IMR-90 (cell line): ENCODE measurements at regions not wholly inside any gene's neighbourhood (a gene's known extent, or its start where the extent isn't known, plus 50 kb on each side); places are given as distances from the start of the nearest gene placed in this dataset.
A peak's percentile ranks its signal among the peaks of the same experiment; 100 is the strongest.

Experiments
- ATAC-seq: fragments of 200-7000 bp; cut with Tn5 transposase; 2 replicates; pipeline ENCODE4 v1.9.1; 2020; ENCODE audit warnings: low read depth, mild to moderate bottlenecking, moderate library complexity
- BruUV-seq: library from RNA; stranded (reverse); fragments of 400-500 nt; replicated peaks from 2 replicates; lab custom pipeline; 2021; lab: Mats Ljungman, UMichigan
- CTCF ChIA-PET: fragments of 300-600 bp; formaldehyde crosslinking; extraction: SDS; loops from one replicate; lab custom pipeline; 2021; ENCODE audit warnings: antibody characterized with exemption; lab: Yijun Ruan, JAX
- POLR2A ChIA-PET: fragments of 300-600 bp; sonication (Branson Sonifier 250); formaldehyde crosslinking; loops from one replicate; lab custom pipeline; 2022; ENCODE audit warnings: antibody characterized with exemption; ENCODE audit not compliant: unreplicated experiment; lab: Charles Lee
- DNase-seq: peaks from one replicate; pipeline ENCODE4 v3.0.0; 2013
- H2AFZ ChIP-seq: replicated peaks from 2 replicates; pipeline ENCODE3; 2013; ENCODE audit warnings: low read length, mild to moderate bottlenecking; ENCODE audit not compliant: poor library complexity
- H2AK5ac ChIP-seq: 2 replicates; pipeline ENCODE4 v1.6.1; 2013; ENCODE audit warnings: low read depth, low read length, inconsistent platforms
- H2AK9ac ChIP-seq: replicated peaks from 2 replicates; pipeline ENCODE3; 2013; ENCODE audit warnings: mild to moderate bottlenecking, low read depth, low read length, moderate library complexity; ENCODE audit not compliant: poor library complexity
- H2BK120ac ChIP-seq: 2 replicates; pipeline ENCODE4 v1.6.1; 2013; ENCODE audit warnings: low read depth, low read length, inconsistent platforms
- H2BK15ac ChIP-seq: 3 replicates; pipeline ENCODE4 v1.6.1; 2013; ENCODE audit warnings: low read depth, low read length, inconsistent platforms
- H2BK20ac ChIP-seq: 2 replicates; pipeline ENCODE4 v1.6.1; 2013; ENCODE audit warnings: low read depth, mild to moderate bottlenecking, inconsistent platforms, low read length, moderate library complexity
- H2BK5ac ChIP-seq: 2 replicates; pipeline ENCODE4 v1.6.1; 2013; ENCODE audit warnings: mild to moderate bottlenecking, low read depth, low read length, inconsistent platforms; ENCODE audit not compliant: poor library complexity, severe bottlenecking
- H3K14ac ChIP-seq: replicated peaks from 2 replicates; pipeline ENCODE4 v1.6.1; 2013; ENCODE audit warnings: low read depth, low read length, inconsistent platforms
- H3K18ac ChIP-seq: 2 replicates; pipeline ENCODE4 v1.6.1; 2013; ENCODE audit warnings: low read depth, low read length, control low read depth
- H3K23ac ChIP-seq: 2 replicates; pipeline ENCODE4 v1.6.1; 2013; ENCODE audit warnings: low read depth, low read length, inconsistent platforms
- H3K27ac ChIP-seq: 2 replicates; pipeline ENCODE4 v1.5.1; 2013; ENCODE audit warnings: mild to moderate bottlenecking, control low read depth, low read length; ENCODE audit not compliant: insufficient read depth
- H3K27me3 ChIP-seq: 2 replicates; pipeline ENCODE4 v1.6.1; 2013; ENCODE audit warnings: low read length; ENCODE audit not compliant: control insufficient read depth, insufficient read depth
- H3K36me3 ChIP-seq: 2 replicates; pipeline ENCODE4 v1.6.1; 2013; ENCODE audit warnings: low read length, mixed read lengths; ENCODE audit not compliant: control insufficient read depth, insufficient read depth
- H3K4ac ChIP-seq: 2 replicates; pipeline ENCODE4 v1.6.1; 2013; ENCODE audit warnings: low read depth, low read length, inconsistent platforms
- H3K4me1 ChIP-seq: 2 replicates; pipeline ENCODE4 v1.6.1; 2013; ENCODE audit warnings: low read length, mixed read lengths; ENCODE audit not compliant: control insufficient read depth, insufficient read depth
- H3K4me2 ChIP-seq: 2 replicates; pipeline ENCODE4 v1.6.1; 2013; ENCODE audit warnings: low read depth, mild to moderate bottlenecking, control low read depth, low read length, moderate library complexity
- H3K4me3 ChIP-seq: 2 replicates; pipeline ENCODE4 v1.5.1; 2013; ENCODE audit warnings: low read depth, mild to moderate bottlenecking, control low read depth, low read length, moderate library complexity; ENCODE audit not compliant: insufficient read depth
- H3K56ac ChIP-seq: 2 replicates; pipeline ENCODE4 v1.6.1; 2013; ENCODE audit warnings: low read length, inconsistent platforms; ENCODE audit not compliant: insufficient read depth; ENCODE audit errors: extremely low read depth
- H3K79me1 ChIP-seq, 2 experiments: 2 replicates each; pipeline ENCODE4 v1.6.1; 2013; ENCODE audit warnings: low read length in 2 of 2, inconsistent platforms in 1 of 2, low read depth in 1 of 2
- H3K9ac ChIP-seq: 2 replicates; pipeline ENCODE4 v1.6.1; 2013; ENCODE audit warnings: low read depth, low read length, control low read depth
- H3K9me1 ChIP-seq: 2 replicates; pipeline ENCODE4 v1.6.1; 2013; ENCODE audit warnings: low read length, inconsistent platforms; ENCODE audit not compliant: insufficient read depth
- H3K9me3 ChIP-seq: 2 replicates; pipeline ENCODE4 v1.6.1; 2013; ENCODE audit warnings: low read length; ENCODE audit not compliant: control insufficient read depth, insufficient read depth
- H4K20me1 ChIP-seq: 2 replicates; pipeline ENCODE4 v1.6.1; 2013; ENCODE audit warnings: low read length, inconsistent platforms; ENCODE audit not compliant: insufficient read depth
- H4K5ac ChIP-seq: 2 replicates; pipeline ENCODE4 v1.6.1; 2013; ENCODE audit warnings: mild to moderate bottlenecking, low read depth, low read length, control low read depth
- H4K8ac ChIP-seq, 2 experiments: 2 replicates each; pipeline ENCODE4 v1.6.1; 2013; ENCODE audit warnings: low read depth in 2 of 2, low read length in 2 of 2, control low read depth in 1 of 2, inconsistent platforms in 1 of 2
- H4K91ac ChIP-seq: 2 replicates; pipeline ENCODE4 v1.6.1; 2013; ENCODE audit warnings: low read depth, low read length, inconsistent platforms; ENCODE audit not compliant: insufficient read depth
- MAFK ChIP-seq: IDR thresholded peaks from 2 replicates; pipeline ENCODE4 v1.6.1; 2012; ENCODE audit warnings: low read depth, low read length, improper control_type of control experiment
- SMC3 ChIP-seq: fragments of 150-350 bp; IDR thresholded peaks from 2 replicates; pipeline ENCODE4 v1.6.1; 2016; ENCODE audit warnings: low read depth, mild to moderate bottlenecking, antibody characterized with exemption, low read length, moderate library complexity
- WGBS, 2 experiments: methylation state at CpG; one replicate each; pipeline versions ENCODE4 v1.1.5 to v1.1.7; 2013; ENCODE audit warnings: missing lambda C conversion rate in 2 of 2; ENCODE audit not compliant: insufficient read length in 1 of 2; ENCODE audit errors: extremely low coverage in 2 of 2; 5-methylcytosine and 5-hydroxymethylcytosine counted together
- dilution Hi-C: fragments of 300-500 bp; cut with HindIII; formaldehyde crosslinking; loops from one replicate; pipeline ENCODE4 v1.14.3; 2018; ENCODE audit warnings: low sequenced_read_pairs; ENCODE audit not compliant: unreplicated experiment
- in situ Hi-C: fragments of 300-500 bp; cut with MboI; formaldehyde crosslinking; loops from 3 replicates; pipeline ENCODE4 v1.14.3; 2019; ENCODE audit warnings: low sequenced_read_pairs, inconsistent platforms, mixed read lengths
- intact Hi-C: fragments of 100-400 bp; cut with micrococcal nuclease; formaldehyde crosslinking; loops from 2 replicates; pipeline ENCODE4 v1.10.0; 2022

- Histone ChIP-seq H4K91ac (no peak overlapping the region), H2AFZ (no peak overlapping the region), H3K27ac (no peak overlapping the region), H3K9me1 (no peaks in the 10 kb centered on the region), H2AK5ac (no peak overlapping the region), H2AK9ac (no peak overlapping the region), H3K9me3 (peaks cover 2% of the 10 kb centered on the region; the same call in 1 of the 2 replicates), H3K9ac (no peak overlapping the region), H3K56ac (no peak overlapping the region), H3K14ac (no peak overlapping the region), H3K18ac (no peak overlapping the region), H3K27me3 (no peaks in the 10 kb centered on the region), H3K79me1 (no peaks in the 10 kb centered on the region), H3K4me3 (no peak overlapping the region), H2BK120ac (no peak overlapping the region), H3K4ac (no peak overlapping the region), H2BK15ac (no peak overlapping the region), H2BK20ac (no peak overlapping the region), H3K4me1 (no peaks in the 10 kb centered on the region), H4K8ac (no peak overlapping the region), H3K23ac (no peak overlapping the region), H4K20me1 (no peaks in the 10 kb centered on the region), H3K4me2 (no peak overlapping the region), H3K36me3 (no peaks in the 10 kb centered on the region), H2BK5ac (no peak overlapping the region), H4K5ac (no peak overlapping the region)
- no peak for ATAC-seq
- CTCF ChIA-PET, result no interaction called here
- TF ChIP-seq SMC3 (no peak), MAFK (peak; percentile 90)
- no CpG with 5 or more reads among the region's 3 CpGs for WGBS, 2 experiments
- dilution Hi-C loops (no loop called here), intact Hi-C loops (no loop called here), in situ Hi-C loops (no loop called here)
- DNase-seq, result no peak
- no TSS peak for BruUV-seq
- POLR2A ChIA-PET, result no interaction called here
These were observed 348.7 kb upstream of the GALNTL6 start for GRCh38 chr4:171464499-171464898.
